Lung (tissue), 11 donors: ENCODE measurements at regions not wholly inside any gene's neighbourhood (a gene's known extent, or its start where the extent isn't known, plus 50 kb on each side); places are given as distances from the start of the nearest gene placed in this dataset.

Experiments
- ATAC-seq: fragments of 200-7000 bp; cut with Tn5 transposase; one replicate; pipeline ENCODE4 v1.9.1; 2020; ENCODE audit warnings: moderate number of reproducible peaks; ENCODE audit not compliant: insufficient read depth, low FRiP score
- DNase-seq, 3 donors: peaks; one replicate each; pipeline ENCODE4 v3.0.0-alpha.2; 2013 to 2017
- H3K27ac ChIP-seq, 2 donors: one replicate each; pipeline ENCODE4 v1.5.1; 2013; ENCODE audit warnings: mild to moderate bottlenecking in 2 of 2, moderate library complexity in 2 of 2, control low read depth in 1 of 2, inconsistent platforms in 1 of 2, low read depth in 1 of 2, low read length in 1 of 2
- H3K27me3 ChIP-seq, 3 donors: one replicate each; pipeline ENCODE4 v1.5.1; 2013; ENCODE audit warnings: low read length in 2 of 3; ENCODE audit not compliant: control insufficient read depth in 3 of 3, insufficient read depth in 3 of 3
- H3K36me3 ChIP-seq, 4 donors: one replicate each; pipeline ENCODE4 v1.5.1; 2013; ENCODE audit warnings: low read length in 4 of 4, mild to moderate bottlenecking in 1 of 4, moderate library complexity in 1 of 4; ENCODE audit not compliant: control insufficient read depth in 4 of 4, insufficient read depth in 4 of 4
- H3K4me1 ChIP-seq, 5 donors: one replicate each; pipeline ENCODE4 v1.5.1; 2013; ENCODE audit warnings: low read length in 5 of 5, mild to moderate bottlenecking in 2 of 5, moderate library complexity in 1 of 5; ENCODE audit not compliant: control insufficient read depth in 5 of 5, insufficient read depth in 5 of 5
- H3K4me3 ChIP-seq: one replicate; pipeline ENCODE4 v1.5.1; 2013; ENCODE audit warnings: mild to moderate bottlenecking, control low read depth, moderate library complexity
- H3K9ac ChIP-seq, 2 donors: one replicate each; pipeline ENCODE4 v1.5.1; 2013; ENCODE audit warnings: low read length in 2 of 2, control low read depth in 1 of 2; ENCODE audit not compliant: insufficient read depth in 1 of 2
- H3K9me3 ChIP-seq, 4 donors: one replicate each; pipeline ENCODE4 v1.5.1; 2013; ENCODE audit warnings: low read length in 3 of 4, mild to moderate bottlenecking in 1 of 4, moderate library complexity in 1 of 4; ENCODE audit not compliant: control insufficient read depth in 4 of 4, insufficient read depth in 3 of 4
- CTCF ChIP-seq: IDR thresholded peaks from 2 replicates; pipeline ENCODE4 v1.5.1; 2012; ENCODE audit warnings: mild to moderate bottlenecking; ENCODE audit errors: control extremely low read depth, extremely low read depth
- WGBS, 2 donors: extraction: QIAGEN DNeasy Blood & Tissue Kit; methylation state at CpG; one replicate each; pipeline ENCODE4 v1.1.7; 2013; 5-methylcytosine and 5-hydroxymethylcytosine counted together
- donor health status: control.
- donor health status: control.
- donor health status: Bipolar disorder and iron deficiency.
- donor health status: healthy.
- donor health status: DM: yes; HTN: yes; CAD: no.

- Histone ChIP-seq H3K4me1 (no peaks in the 10 kb centered on the region), H3K36me3 (no peaks in the 10 kb centered on the region), H3K27ac (no peak overlapping the region), H3K27me3 (no peaks in the 10 kb centered on the region), H3K9ac (no peak overlapping the region), H3K4me3 (no peak overlapping the region), H3K9me3 (no peaks in the 10 kb centered on the region)
- WGBS, 2 donors: 74 to 80% methylated on average over 3 of the region's 3 CpGs
- no peak for TF ChIP-seq CTCF
- no peak for DNase-seq
- ATAC-seq: no peak
These were observed 494.4 kb downstream of the XPNPEP1 start for GRCh38 chr10:109428775-109429491.

- Histone ChIP-seq H3K4me1 (no peaks in the 10 kb centered on the region), H3K4me3 (no peak overlapping the region), H3K9ac (no peak overlapping the region), H3K27me3 (no peaks in the 10 kb centered on the region), H3K36me3 (no peaks in the 10 kb centered on the region), H3K9me3 (no peaks in the 10 kb centered on the region), H3K27ac (no peak overlapping the region)
- WGBS, 2 donors: 64 to 75% methylated on average over 2 of the region's 2 CpGs
- DNase-seq (no peak), ATAC-seq (no peak)
- TF ChIP-seq CTCF: no peak
These were observed 495.9 kb downstream of the XPNPEP1 start for GRCh38 chr10:109427411-109427810.

DNA sequence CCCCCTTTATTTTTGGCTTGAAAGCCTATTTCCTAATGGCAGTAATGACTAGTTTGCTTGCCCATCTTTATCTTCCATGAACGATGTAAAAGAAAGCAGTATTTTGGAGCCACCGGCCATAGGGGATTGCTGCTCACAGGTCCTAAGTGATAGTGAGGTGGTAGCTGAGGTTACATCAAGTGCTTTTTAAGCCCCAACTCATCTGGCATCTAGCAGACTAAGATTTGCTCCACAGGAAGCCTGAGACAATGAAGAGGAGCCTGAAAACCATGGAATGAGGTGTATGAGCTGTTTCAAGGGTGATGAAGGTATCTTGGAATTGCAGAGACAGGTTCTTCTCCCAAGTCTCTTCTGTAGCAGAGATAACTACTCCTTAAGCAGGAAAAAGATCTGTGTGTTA is 496.3 kb downstream of the XPNPEP1 start:
- WGBS, 2 donors: 94 to 95% methylated on average over 2 of the region's 2 CpGs
- Histone ChIP-seq H3K9ac (no peak overlapping the region), H3K36me3 (no peaks in the 10 kb centered on the region), H3K4me3 (no peak overlapping the region), H3K9me3 (no peaks in the 10 kb centered on the region), H3K4me1 (no peaks in the 10 kb centered on the region), H3K27ac (no peak overlapping the region), H3K27me3 (no peaks in the 10 kb centered on the region)
- no peak for DNase-seq
- ATAC-seq: no peak
- TF ChIP-seq CTCF: no peak

GRCh38 chr10:109418795-109419194 is 504.5 kb downstream of the XPNPEP1 start:
- no peak overlapping the region for H3K4me3 ChIP-seq
- no peaks in the 10 kb centered on the region for H3K36me3 ChIP-seq
- 62 to 66% methylated on average over 3 of the region's 3 CpGs for WGBS, 2 donors
- H3K4me1 ChIP-seq: no peaks in the 10 kb centered on the region
- no peaks in the 10 kb centered on the region for H3K9me3 ChIP-seq
- H3K9ac ChIP-seq: no peak overlapping the region
- no peaks in the 10 kb centered on the region for H3K27me3 ChIP-seq
- TF ChIP-seq CTCF: no peak
- no peak for ATAC-seq
- DNase-seq: no peak
- H3K27ac ChIP-seq: no peak overlapping the region
